ENCODE measurements at regions not wholly inside any gene's neighbourhood (a gene's known extent, or its start where the extent isn't known, plus 50 kb on each side); places are given as distances from the start of the nearest gene placed in this dataset.

GRCh38 chr4:22336822-22337221 lies 179.0 kb downstream of the ADGRA3 start:
- no peak for DNase-seq (ENCODE audit: low spot score)
- ATAC-seq: no peak

- no peak for ATAC-seq
- no peak for DNase-seq (ENCODE audit: low spot score)
Measured at GRCh38 chr4:22334155-22334554, 181.7 kb downstream of the ADGRA3 start.

DNA sequence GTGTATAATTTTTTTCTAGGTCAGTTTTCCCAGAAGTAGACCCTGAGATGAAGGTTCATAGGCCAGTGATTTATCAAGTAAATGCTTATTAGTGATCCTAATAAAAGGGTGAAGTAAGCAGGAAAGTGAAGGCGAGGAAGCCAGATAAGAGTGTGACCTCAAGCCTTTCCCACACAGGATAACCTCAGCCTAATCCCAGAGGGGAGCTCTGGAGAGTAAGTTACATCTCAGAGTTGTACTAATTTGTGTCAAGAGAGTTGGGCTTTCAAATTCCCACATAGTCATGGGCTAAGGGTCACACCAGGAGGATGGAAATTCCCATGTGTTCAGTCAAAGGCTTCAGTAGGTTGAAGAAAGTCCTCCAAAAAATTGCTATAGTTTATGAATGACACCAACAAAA lies 191.4 kb downstream of the ADGRA3 start:
- no peak for ATAC-seq
- DNase-seq (ENCODE audit: low spot score): no peak

- ATAC-seq: no peak
- DNase-seq (ENCODE audit: low spot score): no peak
Measured at GRCh38 chr4:22323691-22324090, 192.2 kb downstream of the ADGRA3 start.

DNA sequence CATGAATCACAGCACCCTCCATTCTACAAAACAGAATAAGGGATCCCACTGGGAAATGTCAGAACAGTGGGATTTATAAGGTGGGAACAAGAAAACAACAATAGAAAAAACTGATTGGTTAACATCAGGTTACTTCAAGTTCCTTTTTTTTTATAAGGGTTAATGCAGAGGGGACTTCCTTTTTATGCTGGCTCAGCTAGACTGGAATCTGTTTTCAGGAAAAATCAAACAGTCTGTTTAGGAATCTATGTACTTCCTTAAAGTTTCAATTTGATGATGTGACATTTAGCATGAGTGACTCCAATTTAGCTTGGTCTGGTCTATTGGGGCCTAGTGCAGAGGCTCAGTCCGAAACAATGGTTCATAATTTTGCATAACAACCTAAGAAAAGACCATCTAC lies 192.9 kb downstream of the ADGRA3 start:
- DNase-seq (ENCODE audit: low spot score): no peak
- no peak for ATAC-seq

GRCh38 chr4:22315628-22316027 lies 200.2 kb downstream of the ADGRA3 start:
- no peak for ATAC-seq
- DNase-seq (ENCODE audit: low spot score): no peak

GRCh38 chr4:22313976-22314375 lies 201.9 kb downstream of the ADGRA3 start:
- DNase-seq (ENCODE audit: low spot score) (no peak), ATAC-seq (no peak)

- no peak for ATAC-seq
- DNase-seq (ENCODE audit: low spot score): no peak
Measured at GRCh38 chr4:22312113-22312512, 203.8 kb downstream of the ADGRA3 start.

DNA sequence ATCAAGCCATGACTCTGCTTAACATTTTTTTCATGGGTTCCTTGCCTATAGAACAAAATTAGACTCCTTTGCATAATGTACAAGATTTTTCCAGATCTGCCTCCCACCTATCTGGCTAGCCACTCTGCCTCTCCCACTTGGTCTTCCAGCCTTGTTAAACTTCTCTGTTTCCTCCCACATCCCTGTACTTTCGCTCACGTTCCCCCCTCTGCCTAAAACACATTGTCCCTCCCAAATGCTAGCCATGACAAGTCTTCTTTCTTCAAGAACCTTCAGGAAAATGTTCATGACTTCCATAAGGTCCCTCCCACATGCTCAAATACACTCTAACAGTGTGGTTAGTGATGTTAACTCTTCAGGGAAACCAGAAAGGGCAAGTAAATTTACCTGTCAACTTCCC lies 214.6 kb downstream of the ADGRA3 start:
- ATAC-seq: no peak
- DNase-seq (ENCODE audit: low spot score): no peak

DNA sequence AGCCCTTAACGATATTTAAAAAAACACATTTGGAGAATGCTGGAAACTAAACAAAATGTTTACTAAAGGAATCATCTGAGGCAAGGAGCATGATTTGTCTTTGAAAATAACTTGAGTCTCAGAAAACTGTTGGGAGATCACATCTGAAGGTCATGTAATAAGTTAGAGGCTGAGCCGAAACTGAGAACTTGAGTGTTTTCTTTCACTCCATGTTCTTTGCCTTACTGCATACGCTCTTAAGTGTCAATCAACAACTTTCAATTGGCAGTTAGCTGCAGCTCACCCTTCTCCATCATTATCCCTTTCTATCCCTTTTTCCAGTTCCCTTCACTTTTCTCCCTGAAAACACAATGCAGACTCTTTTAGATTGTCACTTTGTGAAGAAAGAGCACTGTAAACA lies 216.2 kb downstream of the ADGRA3 start:
- DNase-seq (ENCODE audit: low spot score) (no peak), ATAC-seq (no peak)

GRCh38 chr4:22287631-22288030 lies 228.2 kb downstream of the ADGRA3 start:
- DNase-seq (ENCODE audit: low spot score) (no peak), ATAC-seq (no peak)

DNA sequence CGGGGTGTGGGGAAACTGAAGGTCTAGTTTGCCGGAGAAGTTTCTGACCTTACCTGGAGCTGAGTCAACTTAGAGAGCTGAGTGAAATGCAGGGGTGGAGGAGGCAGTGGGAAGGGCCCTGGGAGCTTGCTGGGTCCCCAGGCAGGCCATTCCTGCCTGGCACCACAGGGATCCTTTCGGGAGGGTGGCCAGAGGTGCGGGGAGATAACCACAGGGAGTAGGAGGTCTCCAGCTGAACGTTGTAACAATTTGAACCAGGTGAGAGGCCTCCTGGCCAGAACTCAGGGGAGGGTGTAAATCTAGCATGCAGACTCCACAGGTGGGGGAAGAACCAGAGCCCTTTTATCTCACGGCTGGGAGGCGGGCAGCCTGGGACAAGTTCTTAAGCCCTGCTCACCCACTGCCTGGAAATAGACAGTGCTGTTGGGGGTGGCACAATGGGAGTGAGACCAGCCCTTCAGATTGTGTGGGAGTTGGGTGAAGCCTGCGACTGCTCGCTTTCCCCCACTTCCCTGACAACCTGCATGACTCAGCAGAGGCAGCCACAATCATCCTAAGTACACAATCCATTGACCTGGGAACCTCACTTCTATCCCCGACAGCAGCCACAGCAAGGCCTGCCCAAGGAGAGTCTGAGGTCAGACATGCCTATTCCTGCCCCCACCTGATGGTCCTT lies 247.4 kb downstream of the ADGRA3 start:
- ATAC-seq (no peak), DNase-seq (ENCODE audit: low spot score) (no peak)

DNA sequence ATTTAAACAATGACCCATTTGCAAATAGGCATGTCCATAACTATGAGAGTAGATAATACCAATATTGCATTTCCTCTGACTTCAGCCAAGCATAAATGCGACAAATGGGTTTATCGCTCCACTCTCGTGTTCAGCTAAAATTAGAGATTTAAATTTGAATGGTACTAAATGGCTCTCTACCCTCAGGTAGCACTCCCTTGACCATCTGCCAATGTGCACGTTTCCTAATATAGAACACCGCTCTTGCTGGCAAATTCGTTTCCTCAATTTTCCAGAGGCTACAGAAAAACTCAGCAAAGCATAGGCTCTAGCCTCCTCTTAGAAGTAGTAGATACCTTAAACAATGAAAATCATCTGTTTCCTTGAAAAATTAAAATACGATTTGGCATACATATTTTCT lies 251.6 kb downstream of the ADGRA3 start:
- no peak for ATAC-seq
- no peak for DNase-seq (ENCODE audit: low spot score)

DNA sequence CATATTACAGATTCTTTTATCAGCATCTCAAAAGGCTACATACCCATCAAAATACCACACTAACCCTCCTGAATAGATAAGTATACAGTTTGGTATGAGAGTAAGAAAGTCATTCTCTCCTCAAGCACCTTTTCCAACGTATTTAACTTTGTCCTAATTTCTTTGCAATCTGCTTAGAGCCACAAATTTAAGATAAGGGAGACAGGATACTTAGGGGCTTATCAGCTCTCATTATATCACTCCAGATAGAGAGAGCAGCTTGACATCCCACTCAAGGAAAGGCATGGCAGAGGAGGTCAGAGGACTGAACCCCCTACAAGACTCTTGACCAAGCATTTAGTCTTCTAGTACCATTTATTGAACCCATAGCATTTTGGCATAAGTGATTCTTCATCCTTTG lies 262.4 kb downstream of the ADGRA3 start:
- DNase-seq (ENCODE audit: low spot score) (no peak), ATAC-seq (no peak)

- ATAC-seq (no peak), DNase-seq (ENCODE audit: low spot score) (no peak)
Measured at GRCh38 chr4:22246847-22247246, 269.0 kb downstream of the ADGRA3 start.

DNA sequence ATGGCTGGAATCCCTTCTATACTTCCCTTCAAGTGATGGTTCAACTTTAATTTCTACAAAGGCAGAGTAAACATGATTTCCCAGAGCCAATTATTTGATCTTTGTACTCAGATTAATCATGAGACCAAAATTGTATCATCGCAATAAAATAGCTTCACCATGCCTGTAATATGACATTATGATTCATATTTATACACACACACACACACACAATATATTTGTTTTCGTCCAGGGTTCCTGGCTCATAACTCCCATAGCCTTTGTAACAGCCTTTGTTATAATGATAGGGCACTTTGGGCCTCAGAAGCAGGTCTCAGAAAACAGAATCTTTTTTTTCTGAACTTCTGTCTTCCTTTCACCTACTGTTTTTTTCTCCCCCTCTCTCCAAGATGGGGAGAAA lies 270.6 kb downstream of the ADGRA3 start:
- ATAC-seq: no peak

GRCh38 chr4:22241415-22241814 lies 274.5 kb downstream of the ADGRA3 start:
- DNase-seq (ENCODE audit: low spot score): no peak
- ATAC-seq: no peak

More for the DNA sequence above, 270.6 kb downstream of the ADGRA3 start:
- no peak for DNase-seq (ENCODE audit: low spot score)

DNA sequence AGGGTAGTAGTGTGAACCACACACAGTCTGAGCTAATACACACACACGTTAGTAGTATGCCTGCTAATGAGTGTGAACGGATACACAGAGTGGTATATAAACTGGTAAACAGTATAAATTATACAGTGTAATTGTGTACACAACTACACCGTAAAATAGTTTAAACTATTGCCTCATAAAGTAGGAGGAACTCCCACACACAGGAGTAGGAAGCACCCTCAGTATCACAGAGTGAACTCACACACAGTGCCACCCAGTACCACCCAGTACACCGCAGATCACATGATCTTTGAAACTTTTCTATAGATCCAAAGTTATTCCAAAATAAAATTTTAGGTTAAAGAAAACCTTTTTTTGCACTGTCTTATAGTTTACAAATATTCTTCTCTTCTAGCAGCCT lies 275.1 kb downstream of the ADGRA3 start:
- DNase-seq (ENCODE audit: low spot score) (no peak), ATAC-seq (no peak)

DNA sequence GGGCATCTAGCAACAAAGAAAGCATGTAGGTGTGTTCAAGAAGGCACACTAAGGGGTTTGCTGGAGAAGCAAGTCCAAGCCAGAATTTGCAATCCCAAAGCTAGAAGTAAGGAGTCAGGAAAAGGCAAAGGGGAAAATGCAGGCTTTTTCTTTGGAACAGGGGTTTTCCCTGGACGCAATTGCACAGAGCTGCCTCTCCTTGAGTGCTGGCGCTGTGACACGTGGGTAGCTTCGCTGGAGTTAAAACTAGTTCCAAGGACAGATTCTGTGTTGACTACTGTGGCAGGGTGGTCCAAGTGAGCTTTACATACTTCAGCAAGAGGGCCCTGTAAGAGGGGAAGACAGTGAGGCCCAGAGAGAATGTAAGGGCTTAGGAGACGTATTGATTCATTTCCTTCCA lies 277.1 kb downstream of the ADGRA3 start:
- ATAC-seq (peak; percentile 18), DNase-seq (ENCODE audit: low spot score) (no peak)

GRCh38 chr4:22237846-22238494 lies 277.9 kb downstream of the ADGRA3 start:
- DNase-seq (ENCODE audit: low spot score): peak; percentile 50
- peak; percentile 84 for ATAC-seq

- ATAC-seq: peak; percentile 90
- peak; percentile 73 for DNase-seq (ENCODE audit: low spot score)
Measured at GRCh38 chr4:22237155-22237751, 278.6 kb downstream of the ADGRA3 start.

DNA sequence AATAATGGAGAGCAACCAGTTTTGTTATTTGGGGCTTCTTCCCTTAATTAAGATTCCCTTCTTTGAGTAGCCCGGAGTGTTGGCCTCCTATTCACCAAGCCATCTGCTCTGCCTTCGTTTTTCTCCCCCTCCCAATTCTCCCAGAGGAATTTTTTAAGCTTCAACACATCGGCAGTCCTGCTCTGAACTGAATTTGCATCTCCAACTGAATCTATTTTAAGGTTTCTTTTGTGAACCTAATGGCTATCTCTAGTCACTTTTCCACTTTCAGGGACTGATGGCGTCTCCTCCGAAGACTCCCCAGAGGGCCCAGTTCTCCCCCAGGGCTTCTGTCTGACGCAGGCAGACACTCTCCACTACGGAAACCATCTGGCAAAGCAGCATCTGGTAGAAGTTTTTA lies 280.2 kb downstream of the ADGRA3 start:
- DNase-seq (ENCODE audit: low spot score) (no peak), ATAC-seq (no peak)

DNA sequence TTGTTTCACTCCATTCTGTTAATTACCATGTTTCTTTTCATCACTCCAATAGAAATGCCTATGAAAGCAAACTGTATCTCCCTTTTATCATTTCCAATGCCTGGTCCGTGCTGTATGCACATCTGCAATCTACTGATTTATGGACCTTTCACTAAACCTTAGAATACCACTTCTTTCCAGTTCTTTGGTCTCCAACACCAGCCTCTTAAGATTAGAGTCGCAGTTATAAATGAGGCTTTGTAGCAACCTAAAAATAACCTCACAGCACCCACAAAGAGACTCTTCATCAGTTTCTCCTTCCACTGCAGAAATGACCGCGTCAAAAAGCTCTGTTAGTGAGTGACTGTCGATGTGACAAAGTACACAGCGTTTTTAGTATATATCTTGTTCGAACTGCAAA lies 282.6 kb downstream of the ADGRA3 start:
- DNase-seq (ENCODE audit: low spot score) (no peak), ATAC-seq (no peak)
